ENCODE measurements at regions not wholly inside any gene's neighbourhood (a gene's known extent, or its start where the extent isn't known, plus 50 kb on each side); places are given as distances from the start of the nearest gene placed in this dataset.

DNA sequence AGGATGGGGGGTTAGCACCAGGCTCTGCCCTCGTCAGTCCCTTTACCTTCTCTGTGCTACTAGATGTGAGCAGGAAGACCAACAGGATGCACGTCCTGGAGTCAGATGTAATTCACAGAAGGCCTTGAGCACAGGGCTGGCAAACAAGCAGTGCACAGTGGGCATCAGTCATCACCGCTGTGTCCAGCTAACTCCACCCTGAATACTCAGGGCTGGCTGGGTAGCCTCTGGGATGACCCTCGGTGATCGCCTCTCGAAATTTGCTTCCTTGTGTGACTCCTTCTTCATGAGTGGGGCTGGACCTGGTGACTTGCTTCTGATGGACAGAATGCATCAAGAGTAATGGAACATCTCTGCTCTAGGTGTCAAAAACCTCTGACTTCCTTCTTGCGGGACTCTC is 92.2 kb upstream of the TMPRSS2 start:
- Histone ChIP-seq H3K4me3 (ENCODE audit: low read depth, low read length) (no peak overlapping the region), H3K27ac (no peak overlapping the region), H3K27me3 (ENCODE audit: insufficient read depth, low read depth, severe bottlenecking) (no peaks in the 10 kb centered on the region), H3K9me3 (ENCODE audit: severe bottlenecking) (no peaks in the 10 kb centered on the region), H3K36me3 (no peaks in the 10 kb centered on the region; the same call in 1 of the 2 replicates)
- DNase-seq = peak; percentile 2
- TF ChIP-seq, protein P1, sequence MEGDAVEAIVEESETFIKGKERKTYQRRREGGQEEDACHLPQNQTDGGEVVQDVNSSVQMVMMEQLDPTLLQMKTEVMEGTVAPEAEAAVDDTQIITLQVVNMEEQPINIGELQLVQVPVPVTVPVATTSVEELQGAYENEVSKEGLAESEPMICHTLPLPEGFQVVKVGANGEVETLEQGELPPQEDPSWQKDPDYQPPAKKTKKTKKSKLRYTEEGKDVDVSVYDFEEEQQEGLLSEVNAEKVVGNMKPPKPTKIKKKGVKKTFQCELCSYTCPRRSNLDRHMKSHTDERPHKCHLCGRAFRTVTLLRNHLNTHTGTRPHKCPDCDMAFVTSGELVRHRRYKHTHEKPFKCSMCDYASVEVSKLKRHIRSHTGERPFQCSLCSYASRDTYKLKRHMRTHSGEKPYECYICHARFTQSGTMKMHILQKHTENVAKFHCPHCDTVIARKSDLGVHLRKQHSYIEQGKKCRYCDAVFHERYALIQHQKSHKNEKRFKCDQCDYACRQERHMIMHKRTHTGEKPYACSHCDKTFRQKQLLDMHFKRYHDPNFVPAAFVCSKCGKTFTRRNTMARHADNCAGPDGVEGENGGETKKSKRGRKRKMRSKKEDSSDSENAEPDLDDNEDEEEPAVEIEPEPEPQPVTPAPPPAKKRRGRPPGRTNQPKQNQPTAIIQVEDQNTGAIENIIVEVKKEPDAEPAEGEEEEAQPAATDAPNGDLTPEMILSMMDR (IDR thresholded peaks at IDR 0.05; ENCODE audit: low read depth, low read length) = no peak

DNA sequence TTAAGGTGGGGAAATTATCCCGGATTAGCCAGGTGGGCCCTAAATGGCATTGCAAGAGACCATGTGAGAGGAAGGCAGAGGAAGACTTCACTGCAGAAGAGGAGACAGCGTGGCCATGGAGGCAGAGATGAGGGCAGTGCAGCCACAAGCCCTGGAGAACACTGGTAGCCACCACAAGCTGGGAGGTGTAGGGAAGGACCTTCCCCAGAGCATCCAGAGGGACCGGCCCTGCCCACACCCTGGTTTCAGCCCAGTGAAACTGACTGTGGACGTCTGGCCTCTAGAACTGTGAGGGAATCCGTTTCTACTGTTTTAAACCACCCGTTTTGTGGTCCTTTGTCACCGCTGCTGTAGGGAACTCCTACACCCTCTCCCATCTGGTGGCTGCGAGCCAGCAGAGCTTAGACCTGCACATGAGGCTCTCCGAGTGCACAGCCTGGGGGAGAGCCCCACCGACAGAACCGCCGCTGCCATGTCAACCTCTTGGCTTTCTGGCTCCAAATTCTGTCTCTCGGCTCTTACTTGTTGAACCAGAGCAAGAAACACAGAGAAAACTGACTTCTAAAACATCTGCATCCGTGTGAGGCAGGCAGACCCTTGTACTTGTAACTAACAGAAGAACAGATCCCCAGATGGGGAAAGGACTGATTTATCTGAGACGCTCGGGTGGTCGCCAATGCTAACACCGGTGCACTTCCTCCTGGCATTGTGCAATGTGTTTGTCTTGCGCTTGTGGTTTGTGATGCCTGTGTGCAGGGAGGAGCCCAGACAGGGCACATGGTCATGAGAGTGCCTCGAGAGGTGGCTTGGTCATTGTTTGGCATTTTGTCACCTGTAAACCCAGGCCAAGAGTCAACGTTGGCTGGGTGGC is 90.8 kb upstream of the TMPRSS2 start:
- DNase-seq = no peak
- H3K36me3 ChIP-seq = no peaks in the 10 kb centered on the region; the same call in 1 of the 2 replicates
- H3K27me3 ChIP-seq (ENCODE audit: insufficient read depth, low read depth, severe bottlenecking) = no peaks in the 10 kb centered on the region
- TF ChIP-seq, protein P1 (IDR thresholded peaks at IDR 0.05; ENCODE audit: low read depth, low read length) = no peak
- H3K9me3 ChIP-seq (ENCODE audit: severe bottlenecking) = no peaks in the 10 kb centered on the region
- H3K27ac ChIP-seq = no peak overlapping the region
- no peak overlapping the region for H3K4me3 ChIP-seq (ENCODE audit: low read depth, low read length)

DNA sequence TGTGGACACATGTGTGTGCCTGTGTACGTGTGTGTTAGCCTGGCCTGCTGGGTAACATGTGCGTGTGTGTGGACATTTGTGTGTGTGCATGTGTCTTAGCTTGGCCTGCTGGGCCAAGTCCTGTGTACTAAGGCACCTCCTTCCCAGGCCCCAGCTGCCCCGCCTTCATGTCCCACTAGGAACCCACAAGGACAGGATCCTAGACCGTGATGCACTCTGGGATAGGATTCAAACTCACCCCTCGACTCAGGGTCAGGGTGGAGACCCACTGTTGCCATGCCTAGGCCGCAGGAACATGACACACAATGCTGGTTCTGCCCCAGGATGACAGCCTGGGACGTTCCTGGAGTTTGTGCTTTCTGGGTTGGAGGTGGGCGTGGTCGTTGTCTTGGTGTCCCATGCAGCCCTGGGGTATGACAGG is 89.9 kb upstream of the TMPRSS2 start:
- Histone ChIP-seq H3K36me3 (no peaks in the 10 kb centered on the region; the same call in 1 of the 2 replicates), H3K9me3 (ENCODE audit: severe bottlenecking) (no peaks in the 10 kb centered on the region), H3K27me3 (ENCODE audit: insufficient read depth, low read depth, severe bottlenecking) (no peaks in the 10 kb centered on the region), H3K27ac (no peak overlapping the region), H3K4me3 (ENCODE audit: low read depth, low read length) (no peak overlapping the region)
- TF ChIP-seq, protein P1 (IDR thresholded peaks at IDR 0.05; ENCODE audit: low read depth, low read length) = no peak
- no peak for DNase-seq

DNA sequence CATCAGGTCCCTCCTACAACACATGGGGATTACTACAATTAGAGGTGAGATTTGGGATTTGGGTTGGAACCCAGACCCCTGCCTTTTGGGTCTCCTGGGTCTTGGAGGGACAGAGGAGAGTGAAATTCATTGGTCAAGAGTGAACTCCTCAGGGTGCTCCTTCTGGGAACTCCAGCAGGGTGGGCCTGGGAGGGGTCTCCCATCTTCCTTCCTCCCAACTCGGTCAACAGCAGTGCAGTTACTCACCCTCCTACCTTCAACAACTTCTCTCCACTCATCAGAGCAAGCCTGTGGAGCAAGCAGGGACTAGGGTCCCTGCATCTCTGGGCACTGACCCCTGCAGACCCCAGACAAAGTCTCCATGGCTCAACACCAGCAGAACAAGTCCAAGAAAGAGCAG is 89.3 kb upstream of the TMPRSS2 start:
- no peaks in the 10 kb centered on the region for H3K9me3 ChIP-seq (ENCODE audit: severe bottlenecking)
- no peak for DNase-seq
- no peak overlapping the region for H3K27ac ChIP-seq
- TF ChIP-seq, protein P1 (IDR thresholded peaks at IDR 0.05; ENCODE audit: low read depth, low read length) = no peak
- H3K27me3 ChIP-seq (ENCODE audit: insufficient read depth, low read depth, severe bottlenecking) = no peaks in the 10 kb centered on the region
- H3K36me3 ChIP-seq = no peaks in the 10 kb centered on the region; the same call in 1 of the 2 replicates
- H3K4me3 ChIP-seq (ENCODE audit: low read depth, low read length) = no peak overlapping the region

DNA sequence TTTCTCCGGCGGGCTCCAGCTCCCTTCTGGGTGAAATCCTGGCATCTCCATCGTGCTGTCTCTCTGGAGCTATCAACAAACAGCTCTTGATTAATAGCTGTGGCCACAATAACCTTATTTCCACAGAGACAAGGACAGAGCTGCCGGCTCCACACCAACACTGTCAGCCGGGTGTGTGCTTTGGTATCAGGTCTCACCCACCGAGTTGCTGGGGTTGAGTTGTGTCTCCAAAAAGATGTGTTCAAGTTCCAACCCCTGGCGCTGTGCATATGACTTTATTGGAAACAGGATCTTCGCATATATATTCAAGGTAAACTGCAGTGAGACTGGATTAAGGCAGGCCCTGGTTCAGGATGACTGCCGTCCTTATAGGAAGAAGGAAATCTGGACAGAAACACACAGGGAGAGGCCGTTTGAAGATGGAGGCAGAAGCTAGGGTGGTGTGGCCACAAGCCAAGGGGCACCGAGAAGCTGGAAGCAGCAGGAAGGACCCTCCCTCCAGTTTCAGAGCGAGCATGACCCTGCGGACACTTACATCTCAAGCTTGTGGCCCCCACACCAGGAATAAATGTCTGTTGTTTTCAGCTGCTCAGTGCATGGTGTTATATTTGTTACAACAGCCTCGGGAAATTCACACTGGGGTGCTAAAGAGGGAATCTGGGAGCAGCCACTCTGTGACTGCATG is 88.4 kb upstream of the TMPRSS2 start:
- TF ChIP-seq, protein P1 (IDR thresholded peaks at IDR 0.05; ENCODE audit: low read depth, low read length) = no peak
- Histone ChIP-seq H3K36me3 (no peaks in the 10 kb centered on the region), H3K27ac (no peak overlapping the region), H3K4me3 (ENCODE audit: low read depth, low read length) (no peak overlapping the region), H3K27me3 (ENCODE audit: insufficient read depth, low read depth, severe bottlenecking) (no peaks in the 10 kb centered on the region), H3K9me3 (ENCODE audit: severe bottlenecking) (no peaks in the 10 kb centered on the region)
- DNase-seq = no peak
